ENCODE measurements at regions not wholly inside any gene's neighbourhood (a gene's known extent, or its start where the extent isn't known, plus 50 kb on each side); places are given as distances from the start of the nearest gene placed in this dataset.
"Not testable (repeated sequence)": the region's sequence is repeated elsewhere in the genome, so short reads cannot be mapped to it uniquely, and the experiment has no call there.

- no peak for DNase-seq
- no peak for TF ChIP-seq POLR2A (IDR thresholded peaks at IDR 0.05; ENCODE audit: low read length)
- TF ChIP-seq GATA1 (IDR thresholded peaks at IDR 0.05; ENCODE audit: low read depth, low read length) = no peak
Measured at GRCh38 chr10:20616056-20616671, 280.9 kb downstream of the NEBL start.

- TF ChIP-seq POLR2A (IDR thresholded peaks at IDR 0.05; ENCODE audit: low read length) (no peak), GATA1 (IDR thresholded peaks at IDR 0.05; ENCODE audit: low read depth, low read length) (no peak)
- no peak for DNase-seq
Measured at GRCh38 chr10:20615395-20615794, 281.7 kb downstream of the NEBL start.

- TF ChIP-seq GATA1 (IDR thresholded peaks at IDR 0.05; ENCODE audit: low read depth, low read length) (no peak), POLR2A (IDR thresholded peaks at IDR 0.05; ENCODE audit: low read length) (no peak)
Measured at GRCh38 chr10:20614911-20615310, 282.2 kb downstream of the NEBL start.

GRCh38 chr10:20608503-20608902, 288.6 kb downstream of the NEBL start:
- DNase-seq = no peak
- TF ChIP-seq GATA1 (IDR thresholded peaks at IDR 0.05; ENCODE audit: low read depth, low read length) (no peak), POLR2A (IDR thresholded peaks at IDR 0.05; ENCODE audit: low read length) (no peak)

More at GRCh38 chr10:20614911-20615310, 282.2 kb downstream of the NEBL start:
- DNase-seq = no peak

GRCh38 chr10:20606985-20607384, 290.1 kb downstream of the NEBL start:
- DNase-seq = no peak
- TF ChIP-seq GATA1 (IDR thresholded peaks at IDR 0.05; ENCODE audit: low read depth, low read length) (no peak), POLR2A (IDR thresholded peaks at IDR 0.05; ENCODE audit: low read length) (no peak)

GRCh38 chr10:20601941-20602461, 295.1 kb downstream of the NEBL start:
- no peak for DNase-seq
- TF ChIP-seq POLR2A (IDR thresholded peaks at IDR 0.05; ENCODE audit: low read length) = no peak
- no peak for TF ChIP-seq GATA1 (IDR thresholded peaks at IDR 0.05; ENCODE audit: low read depth, low read length)

GRCh38 chr10:20598590-20598989, 298.5 kb downstream of the NEBL start:
- no peak for DNase-seq
- no peak for TF ChIP-seq POLR2A (IDR thresholded peaks at IDR 0.05; ENCODE audit: low read length)
- TF ChIP-seq GATA1 (IDR thresholded peaks at IDR 0.05; ENCODE audit: low read depth, low read length) = no peak

GRCh38 chr10:20596911-20597310, 300.2 kb downstream of the NEBL start:
- TF ChIP-seq POLR2A (IDR thresholded peaks at IDR 0.05; ENCODE audit: low read length) (no peak), GATA1 (IDR thresholded peaks at IDR 0.05; ENCODE audit: low read depth, low read length) (no peak)
- no peak for DNase-seq

GRCh38 chr10:20596065-20596755, 300.9 kb downstream of the NEBL start:
- DNase-seq = no peak
- no peak for TF ChIP-seq POLR2A (IDR thresholded peaks at IDR 0.05; ENCODE audit: low read length)
- no peak for TF ChIP-seq GATA1 (IDR thresholded peaks at IDR 0.05; ENCODE audit: low read depth, low read length)

GRCh38 chr10:20593649-20594048, 303.5 kb downstream of the NEBL start:
- no peak for TF ChIP-seq POLR2A (IDR thresholded peaks at IDR 0.05; ENCODE audit: low read length)
- TF ChIP-seq GATA1 (IDR thresholded peaks at IDR 0.05; ENCODE audit: low read depth, low read length) = no peak
- DNase-seq = no peak

GRCh38 chr10:20582041-20582440, 315.1 kb downstream of the NEBL start:
- no peak for DNase-seq
- TF ChIP-seq GATA1 (IDR thresholded peaks at IDR 0.05; ENCODE audit: low read depth, low read length) (no peak), POLR2A (IDR thresholded peaks at IDR 0.05; ENCODE audit: low read length) (no peak)

GRCh38 chr10:20573924-20574323, 323.2 kb downstream of the NEBL start:
- TF ChIP-seq GATA1 (IDR thresholded peaks at IDR 0.05; ENCODE audit: low read depth, low read length) (no peak), POLR2A (IDR thresholded peaks at IDR 0.05; ENCODE audit: low read length) (no peak)

GRCh38 chr10:20555990-20556389, 341.1 kb downstream of the NEBL start:
- not testable (repeated sequence) for DNase-seq

More at GRCh38 chr10:20573924-20574323, 323.2 kb downstream of the NEBL start:
- DNase-seq = no peak

GRCh38 chr10:20552382-20552781, 344.7 kb downstream of the NEBL start:
- no peak for DNase-seq
- TF ChIP-seq GATA1 (IDR thresholded peaks at IDR 0.05; ENCODE audit: low read depth, low read length) = no peak
- no peak for TF ChIP-seq POLR2A (IDR thresholded peaks at IDR 0.05; ENCODE audit: low read length)

- TF ChIP-seq GATA1 (IDR thresholded peaks at IDR 0.05; ENCODE audit: low read depth, low read length) = no peak
- no peak for TF ChIP-seq POLR2A (IDR thresholded peaks at IDR 0.05; ENCODE audit: low read length)
- no peak for DNase-seq
Measured at GRCh38 chr10:20551761-20552160, 345.4 kb downstream of the NEBL start.
